ENCODE measurements at regions not wholly inside any gene's neighbourhood (a gene's known extent, or its start where the extent isn't known, plus 50 kb on each side); places are given as distances from the start of the nearest gene placed in this dataset.

DNA sequence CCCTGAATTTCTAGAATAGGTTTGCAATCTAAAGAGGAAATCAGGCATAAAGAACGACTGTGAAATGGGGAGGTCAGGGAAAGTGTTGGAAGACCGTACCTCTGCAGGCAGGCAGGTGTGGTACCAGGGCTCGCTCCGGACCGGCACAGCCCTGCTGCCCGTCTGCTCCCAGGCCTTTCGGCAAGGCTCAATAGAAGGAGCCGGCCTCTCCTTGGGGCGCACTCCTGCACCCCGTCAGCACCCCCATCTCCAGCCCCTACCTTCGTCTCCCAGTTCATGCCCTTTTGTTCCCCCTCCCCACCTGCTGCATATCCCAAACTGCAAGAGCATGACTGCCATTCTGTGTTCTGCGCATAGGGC, 139.8 kb upstream of the SOX1 start:
- no peaks in the 10 kb centered on the region for H3K9me3 ChIP-seq (ENCODE audit: control insufficient read depth, insufficient read depth, low read depth, low read length)
- H3K36me3 ChIP-seq (ENCODE audit: control insufficient read depth, insufficient read depth, low read length), result no peaks in the 10 kb centered on the region
- H3K4me1 ChIP-seq (ENCODE audit: control insufficient read depth, insufficient read depth, low read length), result 0 out of 2 replicates have a peak, but pooled peaks cover 2% of the 10 kb centered on the region
- H3K27ac ChIP-seq (ENCODE audit: low read depth, low read length), result no peak overlapping the region
- no peak overlapping the region for H3K9ac ChIP-seq (ENCODE audit: low read length)
- peaks cover under 1% of the 10 kb centered on the region; the same call in 1 of the 2 replicates for H3K27me3 ChIP-seq (ENCODE audit: control insufficient read depth, insufficient read depth, low read length)
- H3K4me3 ChIP-seq (ENCODE audit: low read depth, low read length), result no peak overlapping the region

DNA sequence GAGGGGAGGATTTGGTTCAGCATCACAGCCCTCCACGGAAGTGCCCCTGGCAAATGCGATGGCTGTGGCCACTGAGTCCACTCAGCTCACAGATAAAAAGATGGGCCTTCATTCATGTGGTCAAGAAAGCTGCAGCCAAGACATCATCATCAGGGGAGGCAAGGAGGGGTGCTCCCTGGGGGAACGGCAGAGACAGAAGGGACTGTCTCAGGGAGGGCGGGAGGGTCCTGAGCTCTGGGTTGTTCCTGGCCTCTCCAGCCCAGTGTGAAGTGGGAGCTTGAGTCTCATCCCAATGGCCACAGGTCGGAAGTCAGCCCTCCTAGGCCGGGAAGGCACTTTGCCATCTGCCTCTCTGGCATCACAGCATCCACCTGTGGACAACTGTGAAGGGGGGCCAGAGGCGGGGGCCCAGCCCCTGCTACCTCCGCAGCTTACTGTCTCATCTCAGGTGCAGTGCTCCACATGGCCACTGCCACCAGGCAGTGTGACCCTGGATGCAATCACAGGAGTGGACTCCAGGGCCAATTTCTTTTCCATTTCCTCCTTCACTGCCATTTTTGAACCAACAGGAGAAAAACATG, 137.8 kb upstream of the SOX1 start:
- no peak overlapping the region for H3K9ac ChIP-seq (ENCODE audit: low read length)
- H3K27me3 ChIP-seq (ENCODE audit: control insufficient read depth, insufficient read depth, low read length), result no peaks in the 10 kb centered on the region; the same call in 1 of the 2 replicates
- H3K4me1 ChIP-seq (ENCODE audit: control insufficient read depth, insufficient read depth, low read length), result 0 out of 2 replicates have a peak, but pooled peaks cover under 1% of the 10 kb centered on the region
- no peak overlapping the region for H3K27ac ChIP-seq (ENCODE audit: low read depth, low read length)
- no peak overlapping the region for H3K4me3 ChIP-seq (ENCODE audit: low read depth, low read length)
- H3K9me3 ChIP-seq (ENCODE audit: control insufficient read depth, insufficient read depth, low read depth, low read length), result 0 out of 2 replicates have a peak, but pooled peaks cover 3% of the 10 kb centered on the region
- no peaks in the 10 kb centered on the region for H3K36me3 ChIP-seq (ENCODE audit: control insufficient read depth, insufficient read depth, low read length)

DNA sequence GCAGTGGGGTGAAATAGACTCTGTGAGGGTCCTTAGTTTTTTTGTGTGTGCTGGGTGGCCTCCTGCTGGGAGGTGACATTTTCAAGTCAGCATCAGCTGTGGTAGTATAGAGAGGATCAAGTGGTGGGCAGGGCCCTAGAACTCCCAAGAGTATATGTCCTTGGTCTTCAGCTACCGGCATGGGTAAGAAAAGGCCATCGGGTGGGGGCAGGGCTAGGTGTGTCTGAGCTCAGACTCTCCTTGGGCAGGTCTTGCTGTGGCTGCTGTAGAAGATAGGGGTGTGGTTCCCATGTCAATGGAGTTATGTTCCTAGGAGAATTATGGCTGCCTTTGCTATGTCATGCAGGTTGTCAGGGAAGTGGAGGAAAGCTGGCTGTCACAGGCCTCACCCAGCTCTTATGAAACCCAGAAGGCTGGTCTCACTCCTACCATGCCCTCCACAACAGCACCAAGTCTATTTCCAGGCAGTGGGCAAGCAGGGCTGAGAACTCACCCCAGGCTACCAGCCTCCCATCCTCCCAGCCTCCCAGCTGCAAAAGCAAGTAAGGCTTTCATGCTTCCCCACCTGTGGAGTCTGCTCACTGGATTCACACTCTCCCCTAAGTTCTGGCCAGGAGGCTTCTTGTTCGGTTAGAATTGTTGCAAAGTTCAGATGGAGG, 130.6 kb upstream of the SOX1 start:
- Histone ChIP-seq H3K27me3 (ENCODE audit: control insufficient read depth, insufficient read depth, low read length) (no peaks in the 10 kb centered on the region), H3K4me3 (ENCODE audit: low read depth, low read length) (no peak overlapping the region), H3K9me3 (ENCODE audit: control insufficient read depth, insufficient read depth, low read depth, low read length) (0 out of 2 replicates have a peak, but pooled peaks cover 3% of the 10 kb centered on the region), H3K4me1 (ENCODE audit: control insufficient read depth, insufficient read depth, low read length) (no peaks in the 10 kb centered on the region), H3K27ac (ENCODE audit: low read depth, low read length) (no peak overlapping the region), H3K9ac (ENCODE audit: low read length) (no peak overlapping the region), H3K36me3 (ENCODE audit: control insufficient read depth, insufficient read depth, low read length) (no peaks in the 10 kb centered on the region)

DNA sequence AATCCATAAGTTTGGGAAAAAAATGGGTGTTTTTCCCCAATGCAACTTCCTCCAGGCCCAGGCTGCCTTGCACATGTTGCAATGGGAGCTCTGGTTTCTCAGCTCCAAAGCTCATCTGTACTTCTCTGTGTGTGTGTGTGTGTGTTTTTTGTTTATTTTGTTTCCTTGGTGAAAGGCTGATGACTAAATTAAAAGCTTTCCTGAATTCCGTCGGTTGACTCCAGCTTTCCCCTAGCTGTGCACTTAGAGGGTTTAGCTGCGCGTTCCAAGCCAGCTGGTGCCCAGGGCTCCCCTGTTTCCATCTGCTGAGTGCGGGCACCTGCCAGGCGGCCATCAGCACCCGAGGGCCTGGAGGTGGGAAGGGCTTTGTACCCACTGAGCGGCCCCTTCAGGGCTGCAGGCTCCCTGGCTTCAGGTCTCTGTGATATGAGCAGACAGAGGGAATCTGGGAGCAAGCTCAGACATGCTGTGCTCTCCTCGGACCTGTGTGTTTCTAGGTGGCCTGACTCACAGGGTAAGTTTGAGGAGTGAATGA, 129.1 kb upstream of the SOX1 start:
- Histone ChIP-seq H3K27me3 (ENCODE audit: control insufficient read depth, insufficient read depth, low read length) (no peaks in the 10 kb centered on the region), H3K4me3 (ENCODE audit: low read depth, low read length) (no peak overlapping the region), H3K9ac (ENCODE audit: low read length) (no peak overlapping the region), H3K9me3 (ENCODE audit: control insufficient read depth, insufficient read depth, low read depth, low read length) (0 out of 2 replicates have a peak, but pooled peaks cover 1% of the 10 kb centered on the region), H3K27ac (ENCODE audit: low read depth, low read length) (no peak overlapping the region), H3K4me1 (ENCODE audit: control insufficient read depth, insufficient read depth, low read length) (no peaks in the 10 kb centered on the region), H3K36me3 (ENCODE audit: control insufficient read depth, insufficient read depth, low read length) (no peaks in the 10 kb centered on the region)

DNA sequence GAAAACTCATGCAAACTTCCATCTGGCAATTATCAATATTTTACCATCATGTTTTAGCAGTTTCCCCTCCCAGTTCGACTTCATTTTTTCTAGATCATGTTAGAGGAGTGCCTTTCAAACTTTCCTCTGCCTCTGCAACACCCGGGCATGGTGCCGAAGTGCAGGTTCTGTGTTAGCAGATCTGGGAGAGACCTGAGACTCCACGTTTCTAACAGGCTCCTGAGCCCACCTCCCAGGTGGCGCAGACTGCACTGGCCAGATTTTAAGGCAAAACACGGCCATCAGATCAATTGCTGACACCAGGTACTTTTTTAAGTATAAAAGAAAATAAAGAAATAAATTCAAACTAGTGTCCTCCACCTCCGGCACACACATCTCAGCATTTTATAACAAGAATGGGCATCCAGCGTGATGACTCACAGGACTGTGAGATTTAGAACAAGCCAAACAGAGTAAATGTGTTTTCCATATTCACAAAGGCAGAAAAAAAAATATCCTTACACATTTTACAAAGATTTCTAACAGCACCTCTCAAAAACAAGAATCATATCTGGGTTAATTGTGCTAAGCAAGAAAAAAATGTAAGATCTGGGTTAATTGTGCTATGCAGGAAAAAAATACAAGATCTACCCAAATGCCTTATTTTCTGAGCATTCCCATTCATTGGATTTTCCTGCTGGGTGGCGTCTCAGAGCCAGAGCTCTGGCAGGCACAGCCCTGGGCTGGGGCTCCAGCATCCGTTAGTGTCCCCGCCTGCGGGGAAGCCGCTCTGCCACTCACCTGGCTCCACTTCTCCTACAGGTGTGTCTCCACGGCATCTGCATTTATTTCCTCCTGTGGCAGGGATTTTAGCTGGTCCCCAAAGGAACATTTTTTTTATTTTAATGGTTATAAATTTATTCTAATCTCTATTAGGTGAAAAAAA, 127.9 kb upstream of the SOX1 start:
- Histone ChIP-seq H3K9ac (ENCODE audit: low read length) (no peak overlapping the region), H3K27ac (ENCODE audit: low read depth, low read length) (no peak overlapping the region), H3K27me3 (ENCODE audit: control insufficient read depth, insufficient read depth, low read length) (no peaks in the 10 kb centered on the region), H3K4me3 (ENCODE audit: low read depth, low read length) (no peak overlapping the region), H3K9me3 (ENCODE audit: control insufficient read depth, insufficient read depth, low read depth, low read length) (no peaks in the 10 kb centered on the region), H3K36me3 (ENCODE audit: control insufficient read depth, insufficient read depth, low read length) (no peaks in the 10 kb centered on the region), H3K4me1 (ENCODE audit: control insufficient read depth, insufficient read depth, low read length) (no peaks in the 10 kb centered on the region)

DNA sequence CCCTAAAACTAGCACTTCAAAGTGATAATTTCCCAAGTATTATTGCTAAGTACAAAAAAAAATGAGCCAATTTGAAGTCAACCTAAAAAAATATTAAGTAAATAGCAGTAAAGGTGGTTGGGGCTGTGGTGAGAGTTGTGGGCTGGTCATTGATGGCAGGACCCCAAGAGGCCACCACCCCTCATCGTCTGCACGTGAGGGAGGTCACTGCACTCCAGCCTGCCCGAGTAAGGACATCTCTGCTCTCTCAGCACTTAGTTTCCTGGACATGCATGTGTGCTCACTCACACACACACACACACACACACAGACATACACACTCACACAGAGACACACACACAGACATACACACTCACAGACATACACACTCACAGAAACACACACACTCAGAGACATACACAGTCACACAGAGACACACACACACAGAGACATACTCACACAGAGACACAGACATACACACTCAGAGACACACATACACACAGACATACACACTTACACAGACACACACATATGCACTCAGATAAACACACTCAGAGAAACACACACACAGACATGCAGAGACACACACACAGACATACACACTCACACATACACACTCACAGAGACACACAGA, 127.2 kb upstream of the SOX1 start:
- Histone ChIP-seq H3K36me3 (ENCODE audit: control insufficient read depth, insufficient read depth, low read length) (no peaks in the 10 kb centered on the region), H3K4me3 (ENCODE audit: low read depth, low read length) (no peak overlapping the region), H3K4me1 (ENCODE audit: control insufficient read depth, insufficient read depth, low read length) (no peaks in the 10 kb centered on the region), H3K9me3 (ENCODE audit: control insufficient read depth, insufficient read depth, low read depth, low read length) (no peaks in the 10 kb centered on the region), H3K27ac (ENCODE audit: low read depth, low read length) (no peak overlapping the region), H3K9ac (ENCODE audit: low read length) (no peak overlapping the region), H3K27me3 (ENCODE audit: control insufficient read depth, insufficient read depth, low read length) (no peaks in the 10 kb centered on the region)

DNA sequence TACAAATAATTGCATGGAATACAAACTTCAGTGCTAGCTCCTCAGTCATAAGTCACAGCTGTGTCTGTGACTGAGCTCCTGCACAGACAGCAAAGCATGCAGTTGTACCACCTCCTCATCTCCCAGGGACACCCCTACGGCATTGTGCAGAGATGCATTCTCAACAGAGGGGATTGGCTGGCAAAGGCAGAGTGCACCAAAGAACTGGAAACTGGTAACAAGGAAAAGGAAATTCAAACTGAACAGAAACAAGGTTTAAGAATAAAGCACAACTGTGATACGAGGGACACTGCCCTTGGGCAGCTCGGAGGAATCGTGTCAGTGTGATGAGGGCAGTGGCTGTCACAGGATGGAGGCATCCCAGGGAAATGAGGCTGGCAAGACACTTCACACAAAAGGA, 126.1 kb upstream of the SOX1 start:
- Histone ChIP-seq H3K27ac (ENCODE audit: low read depth, low read length) (no peak overlapping the region), H3K27me3 (ENCODE audit: control insufficient read depth, insufficient read depth, low read length) (no peaks in the 10 kb centered on the region), H3K4me1 (ENCODE audit: control insufficient read depth, insufficient read depth, low read length) (no peaks in the 10 kb centered on the region), H3K36me3 (ENCODE audit: control insufficient read depth, insufficient read depth, low read length) (no peaks in the 10 kb centered on the region), H3K9ac (ENCODE audit: low read length) (no peak overlapping the region), H3K9me3 (ENCODE audit: control insufficient read depth, insufficient read depth, low read depth, low read length) (no peaks in the 10 kb centered on the region), H3K4me3 (ENCODE audit: low read depth, low read length) (no peak overlapping the region)

DNA sequence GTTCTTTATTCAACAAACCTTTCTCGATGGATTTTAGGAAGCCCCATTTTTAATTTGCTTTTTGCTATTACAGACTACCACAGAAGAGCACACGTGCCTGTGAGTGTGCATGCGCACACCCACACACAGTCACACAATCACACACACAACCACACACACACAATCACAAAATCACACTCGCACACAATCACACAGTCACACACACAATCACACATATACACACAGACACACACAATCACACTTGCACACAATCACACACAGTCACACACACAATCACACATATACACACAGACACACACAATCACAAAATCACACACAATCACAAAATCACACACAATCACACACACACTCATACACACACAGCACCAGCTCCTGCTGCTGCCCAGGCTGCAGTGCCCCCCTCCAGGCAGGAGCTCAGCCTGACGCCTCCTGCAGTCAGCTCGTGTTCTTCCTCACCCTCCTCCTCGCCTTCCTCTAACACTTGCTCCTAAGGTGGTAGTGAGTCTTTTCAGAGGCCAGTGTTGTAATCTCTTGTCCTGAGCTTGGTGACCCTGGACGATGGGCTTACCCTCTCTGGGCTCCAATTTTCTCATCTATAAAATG, 125.0 kb upstream of the SOX1 start:
- Histone ChIP-seq H3K36me3 (ENCODE audit: control insufficient read depth, insufficient read depth, low read length) (no peaks in the 10 kb centered on the region), H3K27ac (ENCODE audit: low read depth, low read length) (no peak overlapping the region), H3K9ac (ENCODE audit: low read length) (no peak overlapping the region), H3K4me3 (ENCODE audit: low read depth, low read length) (no peak overlapping the region), H3K9me3 (ENCODE audit: control insufficient read depth, insufficient read depth, low read depth, low read length) (no peaks in the 10 kb centered on the region), H3K4me1 (ENCODE audit: control insufficient read depth, insufficient read depth, low read length) (no peaks in the 10 kb centered on the region), H3K27me3 (ENCODE audit: control insufficient read depth, insufficient read depth, low read length) (no peaks in the 10 kb centered on the region)

DNA sequence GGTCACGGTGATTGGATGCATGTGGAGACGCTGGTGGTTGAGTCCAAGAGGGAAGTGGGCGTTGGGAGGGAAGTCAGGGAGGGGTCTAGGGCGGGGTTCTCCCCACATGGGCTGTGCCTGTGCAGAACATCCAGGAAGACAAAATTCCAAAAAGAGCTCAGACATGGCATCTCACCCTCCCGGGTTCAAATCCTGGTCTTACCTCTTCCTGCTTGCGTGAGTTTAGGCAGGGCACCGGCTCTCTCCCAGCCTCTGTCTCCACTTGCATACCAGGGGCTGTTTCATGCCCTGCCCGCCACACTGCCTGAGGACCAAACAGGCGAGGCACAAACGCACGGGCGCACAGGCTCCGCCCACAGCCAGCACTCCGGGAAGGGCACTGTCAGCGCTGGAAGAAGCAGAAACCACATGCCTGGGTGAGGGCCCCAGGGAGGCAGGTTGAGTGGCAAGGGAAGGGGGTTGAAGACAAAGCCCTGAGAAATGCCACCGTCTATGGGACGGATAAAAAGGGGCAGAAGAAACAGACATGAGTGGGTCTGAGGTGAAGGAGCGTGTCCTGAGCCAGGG, 123.6 kb upstream of the SOX1 start:
- Histone ChIP-seq H3K27ac (ENCODE audit: low read depth, low read length) (no peak overlapping the region), H3K9ac (ENCODE audit: low read length) (no peak overlapping the region), H3K4me1 (ENCODE audit: control insufficient read depth, insufficient read depth, low read length) (no peaks in the 10 kb centered on the region), H3K36me3 (ENCODE audit: control insufficient read depth, insufficient read depth, low read length) (no peaks in the 10 kb centered on the region), H3K4me3 (ENCODE audit: low read depth, low read length) (no peak overlapping the region), H3K9me3 (ENCODE audit: control insufficient read depth, insufficient read depth, low read depth, low read length) (no peaks in the 10 kb centered on the region), H3K27me3 (ENCODE audit: control insufficient read depth, insufficient read depth, low read length) (peaks cover 4% of the 10 kb centered on the region; the same call in 1 of the 2 replicates)

DNA sequence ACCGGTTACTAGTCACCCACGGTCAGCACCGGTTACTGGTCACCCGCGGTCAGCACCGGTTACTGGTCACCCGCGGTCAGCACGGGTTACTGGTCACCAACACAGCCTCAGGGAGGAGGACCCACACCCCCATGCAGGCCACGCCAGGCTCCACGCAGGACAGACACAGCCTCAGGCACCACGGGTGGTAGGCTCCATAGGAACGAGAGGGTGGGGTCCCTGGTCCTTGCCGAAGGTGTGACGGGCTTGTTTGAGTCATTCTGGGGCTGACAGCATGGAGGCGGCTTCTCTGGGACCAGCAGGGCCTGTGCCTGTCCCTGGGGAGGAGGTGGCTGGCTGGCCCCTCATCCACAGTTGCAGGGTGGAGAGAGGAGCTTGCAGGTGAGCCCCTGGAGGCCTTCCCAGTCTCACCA, 122.8 kb upstream of the SOX1 start:
- Histone ChIP-seq H3K27me3 (ENCODE audit: control insufficient read depth, insufficient read depth, low read length) (peaks cover 4% of the 10 kb centered on the region; the same call in 1 of the 2 replicates), H3K4me1 (ENCODE audit: control insufficient read depth, insufficient read depth, low read length) (no peaks in the 10 kb centered on the region), H3K4me3 (ENCODE audit: low read depth, low read length) (no peak overlapping the region), H3K27ac (ENCODE audit: low read depth, low read length) (no peak overlapping the region), H3K9ac (ENCODE audit: low read length) (no peak overlapping the region), H3K36me3 (ENCODE audit: control insufficient read depth, insufficient read depth, low read length) (no peaks in the 10 kb centered on the region), H3K9me3 (ENCODE audit: control insufficient read depth, insufficient read depth, low read depth, low read length) (peaks cover 1% of the 10 kb centered on the region; the same call in 1 of the 2 replicates)

All from HUES6 (cell line).